ENCODE measurements at regions not wholly inside any gene's neighbourhood (a gene's known extent, or its start where the extent isn't known, plus 50 kb on each side); places are given as distances from the start of the nearest gene placed in this dataset.
"Not testable (repeated sequence)": the region's sequence is repeated elsewhere in the genome, so short reads cannot be mapped to it uniquely, and the experiment has no call there.

DNA sequence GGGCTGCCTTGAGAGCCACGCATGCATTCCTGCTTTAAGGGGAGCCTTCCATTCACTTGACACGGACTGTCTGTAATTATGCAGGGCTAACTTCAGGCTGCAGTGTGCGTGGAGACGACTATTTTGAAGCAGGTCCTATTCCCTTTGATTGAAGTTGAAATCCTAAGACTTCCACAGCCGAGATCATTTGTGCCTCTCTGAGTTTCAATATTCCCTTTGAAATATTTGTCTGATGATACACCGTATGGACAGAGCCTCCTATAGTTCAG is 585.2 kb downstream of the TTLL7 start:
- TF ChIP-seq EP300, POLR2A (IDR thresholded peaks at IDR 0.05): not testable (repeated sequence)
- TF ChIP-seq, protein P1, sequence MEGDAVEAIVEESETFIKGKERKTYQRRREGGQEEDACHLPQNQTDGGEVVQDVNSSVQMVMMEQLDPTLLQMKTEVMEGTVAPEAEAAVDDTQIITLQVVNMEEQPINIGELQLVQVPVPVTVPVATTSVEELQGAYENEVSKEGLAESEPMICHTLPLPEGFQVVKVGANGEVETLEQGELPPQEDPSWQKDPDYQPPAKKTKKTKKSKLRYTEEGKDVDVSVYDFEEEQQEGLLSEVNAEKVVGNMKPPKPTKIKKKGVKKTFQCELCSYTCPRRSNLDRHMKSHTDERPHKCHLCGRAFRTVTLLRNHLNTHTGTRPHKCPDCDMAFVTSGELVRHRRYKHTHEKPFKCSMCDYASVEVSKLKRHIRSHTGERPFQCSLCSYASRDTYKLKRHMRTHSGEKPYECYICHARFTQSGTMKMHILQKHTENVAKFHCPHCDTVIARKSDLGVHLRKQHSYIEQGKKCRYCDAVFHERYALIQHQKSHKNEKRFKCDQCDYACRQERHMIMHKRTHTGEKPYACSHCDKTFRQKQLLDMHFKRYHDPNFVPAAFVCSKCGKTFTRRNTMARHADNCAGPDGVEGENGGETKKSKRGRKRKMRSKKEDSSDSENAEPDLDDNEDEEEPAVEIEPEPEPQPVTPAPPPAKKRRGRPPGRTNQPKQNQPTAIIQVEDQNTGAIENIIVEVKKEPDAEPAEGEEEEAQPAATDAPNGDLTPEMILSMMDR (IDR thresholded peaks at IDR 0.05): not testable (repeated sequence)
